NCI-H1930 (cell line): ENCODE measurements at regions not wholly inside any gene's neighbourhood (a gene's known extent, or its start where the extent isn't known, plus 50 kb on each side); places are given as distances from the start of the nearest gene placed in this dataset.
"Not testable (repeated sequence)": the region's sequence is repeated elsewhere in the genome, so short reads cannot be mapped to it uniquely, and the experiment has no call there.

Experiments
- DNase-seq, 2 experiments: peaks; one replicate each; lab custom pipeline; 2025; lab: John Stamatoyannopoulos, UW

DNA sequence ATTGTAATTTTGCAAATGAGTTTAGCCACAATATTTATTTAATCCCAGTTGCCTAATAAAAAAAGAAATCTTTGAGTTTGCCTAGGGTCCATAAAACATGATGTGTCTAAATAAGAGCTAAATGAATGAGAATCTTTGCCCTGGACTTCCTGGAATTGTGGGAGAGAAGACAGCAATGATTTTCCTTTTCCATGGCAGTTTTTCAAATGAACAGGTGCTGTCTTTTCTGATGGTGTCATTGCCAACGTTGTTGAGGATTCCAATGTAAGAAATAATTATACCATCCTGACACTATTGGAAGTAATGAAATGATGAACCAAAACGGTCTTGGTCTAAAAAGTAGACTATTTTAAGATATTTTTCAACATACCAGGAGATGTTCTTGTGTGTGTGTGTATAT is 984.7 kb upstream of the CELF2 start:
- no peak for DNase-seq

DNA sequence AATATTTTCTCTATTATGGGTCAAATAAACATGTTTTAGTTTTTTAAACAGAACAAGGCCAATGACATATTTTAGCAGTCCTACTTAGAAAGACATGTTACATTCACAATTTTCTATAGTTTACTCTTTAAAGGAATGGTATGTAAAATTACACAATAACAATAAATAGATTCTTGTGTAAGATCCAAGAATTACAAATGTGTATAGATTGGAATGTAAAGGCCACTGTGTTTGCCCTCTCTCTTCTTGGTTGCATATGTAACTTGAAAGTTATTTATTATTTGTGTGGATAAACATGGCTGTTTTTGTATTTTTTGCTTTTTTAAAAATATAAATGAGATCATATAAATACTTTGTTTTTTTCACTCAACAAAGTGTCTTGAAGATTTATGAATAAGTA is 979.3 kb upstream of the CELF2 start:
- no peak for DNase-seq

DNA sequence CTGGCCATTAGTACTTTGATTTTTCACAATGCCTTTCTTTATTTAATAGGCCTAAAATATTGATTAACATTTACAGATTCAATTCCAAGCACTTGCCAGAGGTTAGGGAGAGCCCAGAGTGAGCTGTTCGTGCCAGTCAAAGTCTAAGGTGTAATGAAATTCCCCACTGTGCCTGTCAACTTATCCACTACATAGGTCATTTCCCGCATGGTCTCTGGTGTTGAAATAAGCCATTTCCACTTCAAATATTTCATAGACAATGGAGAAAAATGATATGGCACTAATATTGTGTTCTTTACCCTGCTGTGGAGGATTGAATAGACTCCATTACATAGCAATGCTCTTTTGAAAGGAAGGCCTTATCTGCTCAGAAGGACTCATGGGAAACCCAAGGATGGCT is 978.1 kb upstream of the CELF2 start:
- DNase-seq = no peak

DNA sequence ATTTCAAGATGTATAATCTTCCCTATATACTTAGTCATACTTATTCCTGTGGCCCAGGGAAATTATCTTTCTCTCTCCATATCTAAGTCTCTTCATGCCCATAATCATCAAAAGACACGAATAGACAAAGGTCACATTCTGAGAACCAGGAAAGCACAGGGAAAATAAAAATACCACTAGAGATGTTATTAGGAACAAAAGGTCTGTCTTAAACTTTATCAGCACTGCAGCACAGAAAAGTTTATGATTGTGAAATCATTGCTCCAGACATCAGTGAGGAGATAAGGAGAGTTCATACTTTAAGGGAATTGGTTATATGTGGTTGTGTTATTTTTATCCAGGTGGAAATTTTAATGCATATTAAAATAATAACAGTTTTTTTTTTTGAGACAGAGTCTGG is 974.6 kb upstream of the CELF2 start:
- DNase-seq = no peak

DNA sequence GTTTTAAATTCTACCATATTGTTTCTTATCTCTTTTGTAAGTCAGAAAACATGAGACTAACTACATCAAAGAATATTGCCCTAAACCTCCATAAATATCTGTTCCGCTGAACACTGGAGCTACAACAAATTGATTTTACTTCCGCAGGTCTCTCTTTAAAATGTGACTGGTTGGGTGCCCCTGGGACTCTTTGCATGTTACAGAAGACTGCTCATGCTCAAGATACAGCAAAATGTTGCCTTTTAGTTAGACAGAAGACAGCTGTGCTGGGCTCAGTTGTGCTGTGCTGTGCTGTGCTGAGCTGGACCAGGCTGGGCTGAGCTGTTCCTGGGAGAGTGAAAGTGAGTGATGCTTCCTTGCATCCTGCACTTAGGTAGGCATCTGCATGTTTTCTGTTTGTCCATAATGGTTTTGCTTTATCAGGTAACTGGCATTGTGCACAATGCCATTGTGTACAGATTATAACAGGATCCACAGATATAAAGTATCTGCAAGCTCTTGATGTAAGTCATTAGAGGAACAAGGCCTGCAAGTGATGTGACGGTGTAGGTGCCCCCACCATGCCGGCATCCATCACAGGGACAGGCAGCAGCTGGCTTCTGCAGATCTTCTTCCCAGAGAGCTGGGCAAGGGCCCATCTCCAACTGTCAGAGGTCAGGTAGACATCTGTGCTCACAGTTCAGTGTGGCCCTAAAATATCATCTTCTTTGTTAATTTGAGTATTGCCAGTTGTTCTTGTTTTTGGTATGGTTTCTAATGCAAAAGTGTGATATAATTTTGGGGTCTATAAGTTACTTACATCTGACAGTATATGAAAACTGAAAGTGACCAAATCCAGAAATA is 972.5 kb upstream of the CELF2 start:
- DNase-seq = no peak

DNA sequence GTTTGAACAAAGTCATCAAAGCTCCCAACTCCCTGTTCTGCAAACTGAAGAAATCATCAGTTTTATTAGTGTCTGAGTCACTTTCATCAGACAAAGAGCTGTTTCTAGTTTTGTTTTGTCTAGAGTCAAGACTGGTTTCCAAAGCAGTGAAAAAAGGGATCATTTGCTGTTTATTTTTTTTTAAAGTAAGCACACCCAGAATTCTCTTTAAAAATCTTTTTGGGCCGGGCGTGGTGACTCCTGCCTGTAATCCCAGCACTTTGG is 972.0 kb upstream of the CELF2 start:
- DNase-seq = no peak

DNA sequence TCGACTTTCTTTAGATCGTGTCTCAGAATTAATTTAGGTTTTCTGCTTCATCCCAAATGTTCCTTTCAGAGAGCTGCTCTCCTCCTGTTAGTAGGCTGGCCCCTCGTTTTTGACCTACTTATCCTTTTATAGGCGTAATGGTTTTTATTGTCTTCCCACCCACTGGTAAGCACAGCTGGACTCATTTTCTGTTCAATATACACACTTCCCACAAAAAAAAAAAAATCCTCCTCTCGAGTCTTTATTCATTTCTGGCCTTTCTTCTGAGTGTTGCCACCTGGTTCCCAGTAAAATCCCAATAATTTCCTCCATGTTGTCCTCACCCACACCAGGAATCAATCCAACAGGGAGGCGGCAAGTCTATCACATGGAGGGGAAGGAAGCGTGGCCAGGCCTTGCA is 970.2 kb upstream of the CELF2 start:
- no peak for DNase-seq

DNA sequence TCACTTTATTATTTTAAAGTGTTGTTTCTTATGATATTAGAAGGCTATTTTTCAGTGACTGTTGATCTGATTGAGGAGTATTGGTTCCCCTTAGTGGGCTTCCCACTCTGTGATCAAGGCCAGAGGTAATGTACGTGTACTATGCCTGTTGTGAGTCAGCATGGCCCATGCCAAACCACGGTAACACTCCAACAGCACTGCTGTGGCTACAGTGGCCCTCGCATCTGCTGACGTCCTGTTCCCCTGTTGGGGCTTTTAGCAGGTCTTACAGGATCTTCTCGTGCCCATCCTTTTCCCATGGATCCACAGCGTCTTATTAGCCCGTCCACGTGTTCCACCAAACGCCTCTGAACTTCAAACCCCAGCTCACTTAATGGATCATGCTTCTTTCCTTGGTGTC is 964.6 kb upstream of the CELF2 start:
- no peak for DNase-seq

DNA sequence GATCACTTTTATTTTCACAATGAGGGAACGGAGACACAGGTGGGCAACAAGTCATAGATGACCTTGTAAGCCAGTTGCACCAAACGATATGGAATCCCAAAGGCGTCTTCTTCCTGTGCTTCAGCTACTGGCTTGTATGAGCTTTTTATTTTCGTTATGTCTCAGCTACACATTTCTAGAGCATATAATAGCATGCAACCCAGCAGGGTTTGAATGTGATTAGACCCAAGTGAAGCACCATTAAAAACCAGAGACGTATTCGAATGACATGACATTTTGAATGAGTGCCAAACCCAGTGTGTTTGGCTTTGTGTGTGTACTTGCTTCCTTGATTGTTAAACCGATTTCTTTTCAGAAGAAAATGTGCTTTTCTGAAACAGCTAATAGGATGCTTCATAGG is 963.2 kb upstream of the CELF2 start:
- DNase-seq = no peak

DNA sequence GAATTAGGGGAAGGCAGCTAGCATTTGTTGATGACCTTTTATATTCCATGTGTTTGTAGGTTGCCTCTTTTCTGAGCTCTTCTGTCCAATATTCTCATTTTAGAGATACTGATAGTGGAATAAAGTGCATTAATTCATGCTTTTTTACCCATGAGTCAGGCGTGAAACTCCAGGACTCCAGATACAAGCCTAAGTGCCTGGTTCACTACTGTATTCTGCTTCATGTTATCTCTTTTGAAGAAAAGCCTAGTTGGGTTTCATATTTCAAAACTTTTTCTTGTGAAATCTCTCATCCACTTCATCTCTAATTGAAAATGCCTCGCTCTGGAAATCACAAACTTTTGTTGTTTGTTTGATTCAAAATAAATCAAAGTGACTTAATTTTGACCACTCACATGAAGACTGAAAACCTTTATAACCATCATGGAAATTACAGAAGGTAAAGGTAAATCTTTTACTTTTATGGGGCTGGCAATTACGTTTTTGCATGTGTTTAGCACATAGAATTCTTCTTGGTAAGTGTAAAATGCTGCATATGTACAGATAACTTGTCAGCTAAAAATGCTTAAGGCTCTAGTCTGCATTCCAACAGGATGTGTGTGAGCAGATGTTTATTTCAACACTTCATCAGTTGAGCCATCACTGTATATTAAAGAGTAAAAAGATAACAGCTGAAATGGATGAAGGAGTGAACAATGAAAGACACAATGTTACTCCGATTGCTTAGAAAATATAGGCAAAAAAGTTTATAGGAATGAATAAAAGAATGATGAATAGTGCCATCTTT is 961.8 kb upstream of the CELF2 start:
- no peak for DNase-seq

DNA sequence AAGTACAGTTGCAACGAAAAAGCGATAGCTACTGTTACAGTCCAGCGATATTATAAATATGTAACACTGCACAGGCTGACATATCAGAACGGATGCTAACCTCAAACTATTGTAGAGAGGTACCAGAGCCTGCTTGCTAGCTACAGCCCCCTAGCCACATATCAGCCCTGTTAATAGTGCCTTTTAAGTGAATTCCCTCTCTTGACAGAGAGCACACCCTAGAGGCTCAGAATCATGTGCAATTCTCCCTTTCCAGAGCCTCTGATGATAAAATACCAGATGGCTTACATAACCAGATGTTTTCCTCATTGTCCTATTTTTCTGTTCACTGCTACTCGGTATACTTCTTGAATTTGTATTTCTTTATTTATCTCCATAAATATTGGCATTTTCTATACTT is 960.7 kb upstream of the CELF2 start:
- DNase-seq = no peak

DNA sequence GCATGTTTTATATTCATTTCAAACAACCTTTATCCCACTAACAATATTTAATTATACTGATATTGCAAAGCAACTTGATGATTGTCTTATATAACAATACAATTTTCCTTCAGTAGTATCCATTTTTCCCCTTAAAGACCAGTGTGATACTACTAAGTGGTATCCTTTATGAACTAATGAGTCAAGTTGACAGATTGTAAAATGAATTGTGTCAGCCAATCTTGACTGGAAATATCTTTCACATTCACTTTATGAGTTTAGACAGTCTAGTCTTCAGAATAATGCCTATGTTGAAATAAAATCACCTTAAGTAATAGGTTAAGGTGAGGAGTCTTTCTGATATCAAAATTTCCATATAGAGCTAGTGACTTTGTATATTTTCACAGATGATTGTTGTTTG is 950.0 kb upstream of the CELF2 start:
- no peak for DNase-seq

DNA sequence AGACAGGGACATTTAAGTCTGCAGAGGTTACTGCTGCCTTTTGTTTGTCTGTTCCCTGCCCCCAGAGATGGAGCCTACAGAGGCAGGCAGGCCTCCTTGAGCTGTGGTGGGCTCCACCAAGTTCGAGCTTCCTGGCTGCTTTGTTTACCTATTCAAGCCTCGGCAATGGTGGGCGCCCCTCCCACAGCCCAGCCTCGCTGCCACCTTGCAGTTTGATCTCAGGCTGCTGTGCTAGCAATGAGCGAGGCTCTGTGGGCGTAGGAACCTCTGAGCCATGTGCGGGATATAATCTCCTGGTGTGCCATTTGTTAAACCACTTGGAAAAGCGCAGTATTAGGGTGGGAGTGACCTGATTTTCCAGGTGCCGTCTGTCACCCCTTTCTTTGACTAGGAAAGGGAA is 942.8 kb upstream of the CELF2 start:
- DNase-seq = not testable (repeated sequence)

DNA sequence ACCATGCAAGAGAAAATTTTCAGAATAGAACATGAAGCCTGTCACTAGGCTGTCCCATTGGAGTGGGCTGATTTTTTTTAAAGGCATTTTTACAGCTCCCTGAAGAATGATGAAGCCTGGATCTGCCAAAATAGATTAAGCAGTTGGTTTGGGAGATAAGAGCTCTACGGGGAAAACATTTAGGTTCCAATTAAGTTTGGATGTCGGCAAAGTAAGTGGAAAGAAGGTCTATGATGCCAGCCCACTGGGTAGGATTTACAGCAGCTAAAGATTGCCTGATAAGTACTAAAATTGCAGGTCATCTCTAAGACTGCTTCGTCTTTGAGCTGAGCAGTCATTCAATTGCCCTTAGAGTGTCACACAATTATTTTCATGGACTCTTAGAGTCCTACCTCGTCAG is 939.2 kb upstream of the CELF2 start:
- DNase-seq = no peak

DNA sequence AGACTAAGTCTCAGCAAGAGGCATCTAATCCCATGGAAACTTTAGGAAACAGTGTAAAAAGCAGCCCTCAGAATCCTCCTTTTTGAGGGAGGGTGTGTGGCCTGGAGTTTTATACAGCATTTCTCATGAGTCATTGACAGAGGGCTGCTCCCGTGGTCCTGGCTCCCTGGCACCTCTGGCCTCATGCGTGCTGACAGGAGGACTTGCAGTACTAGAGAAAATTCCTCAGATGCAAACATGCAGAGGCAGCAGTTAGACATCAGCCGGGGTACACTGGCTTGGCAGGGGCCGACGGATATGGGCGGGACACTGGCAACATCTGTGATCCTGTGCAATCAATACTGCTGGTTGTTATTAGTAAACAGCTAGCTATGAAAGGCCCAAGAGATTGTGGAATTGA is 925.1 kb upstream of the CELF2 start:
- no peak for DNase-seq

DNA sequence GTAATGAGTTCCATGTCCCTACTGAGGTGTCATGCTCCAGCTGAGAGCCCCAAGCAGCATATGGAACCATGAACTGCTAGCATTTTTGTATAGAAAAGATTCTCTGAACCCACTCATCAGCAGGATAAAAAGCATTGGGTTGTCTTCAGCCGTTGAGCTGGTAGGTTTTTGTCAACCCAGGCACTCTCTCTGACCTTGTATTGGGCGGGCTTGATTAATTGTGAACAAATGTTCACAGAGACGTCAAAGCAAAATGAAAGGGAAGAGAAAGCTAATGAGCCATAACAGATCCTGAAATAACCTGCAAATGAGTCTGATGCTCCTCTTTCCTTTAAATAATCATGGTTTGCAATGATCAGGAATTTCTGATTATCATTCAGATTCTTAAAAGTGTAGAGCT is 924.7 kb upstream of the CELF2 start:
- no peak for DNase-seq

DNA sequence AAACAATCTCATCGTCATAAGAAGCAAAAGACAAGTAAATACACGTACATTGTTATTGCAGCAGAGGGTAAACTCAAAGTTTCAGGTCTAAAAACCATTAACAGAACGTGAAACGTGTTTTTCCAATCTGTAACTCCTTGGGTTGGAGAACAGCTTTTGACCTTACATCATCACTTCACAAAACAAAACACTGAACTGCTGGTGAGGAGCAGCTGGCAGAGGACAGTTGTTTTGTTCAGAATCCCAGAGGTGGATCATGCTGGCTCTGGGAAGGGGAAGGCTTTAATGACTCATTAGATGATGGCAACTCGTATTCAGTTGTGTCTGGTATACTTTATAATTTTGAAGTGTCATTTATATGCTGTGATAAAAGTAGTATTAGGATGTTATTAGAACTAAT is 923.0 kb upstream of the CELF2 start:
- no peak for DNase-seq

DNA sequence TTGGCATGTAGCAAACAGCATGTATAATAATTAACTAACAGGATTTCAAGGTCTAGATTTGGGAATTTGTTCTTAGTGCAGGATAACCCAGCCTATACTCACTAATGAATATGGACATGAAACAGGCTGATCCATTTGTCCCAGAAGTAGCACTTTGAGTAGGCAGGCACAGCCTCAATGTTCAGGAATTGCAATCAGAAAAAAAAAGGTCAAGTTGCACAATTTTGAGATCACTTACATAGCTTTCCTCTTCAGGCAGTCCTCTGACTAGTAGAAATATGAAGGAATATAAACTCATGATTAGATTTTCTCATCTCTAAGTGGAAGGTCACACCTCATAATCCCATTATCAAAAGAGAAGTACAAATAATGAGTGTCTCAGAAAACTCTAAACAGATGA is 921.4 kb upstream of the CELF2 start:
- no peak for DNase-seq

DNA sequence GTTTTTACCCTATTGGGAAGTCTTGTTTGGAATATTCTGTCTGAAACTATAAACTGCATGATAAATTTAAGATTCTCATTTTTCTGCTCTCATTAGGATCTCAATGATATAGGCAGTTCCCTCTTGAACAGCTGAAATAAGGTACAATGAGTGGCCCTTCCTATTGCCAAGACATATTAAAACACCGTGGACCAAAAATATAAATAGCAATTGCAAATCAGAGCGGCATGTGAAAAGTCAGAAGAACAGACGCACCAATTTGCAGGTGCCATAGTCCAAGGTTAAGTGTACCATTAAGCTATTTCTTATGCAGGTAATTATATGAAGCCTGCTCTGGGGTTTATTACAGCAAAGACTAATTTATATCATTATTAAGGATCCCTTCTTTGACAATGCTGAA is 920.8 kb upstream of the CELF2 start:
- no peak for DNase-seq

DNA sequence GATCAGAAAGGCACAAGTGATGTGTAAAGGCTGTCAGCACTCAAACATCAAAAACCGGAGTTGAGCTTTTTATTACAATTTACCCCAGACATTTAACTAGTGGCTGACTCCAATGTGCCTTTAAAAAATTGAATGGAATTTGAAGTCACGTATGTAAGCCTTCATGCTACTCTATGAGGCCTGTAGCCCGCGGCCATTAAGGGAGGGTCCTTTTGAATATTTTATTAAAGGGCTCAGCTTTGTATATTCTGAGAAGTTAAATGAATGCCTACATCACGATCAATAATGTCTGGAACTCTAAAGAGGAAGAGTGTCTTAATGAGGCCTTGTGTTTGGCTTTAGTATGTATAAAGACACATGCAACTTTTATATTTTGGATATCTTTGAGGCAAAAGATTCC is 916.6 kb upstream of the CELF2 start:
- DNase-seq = no peak

DNA sequence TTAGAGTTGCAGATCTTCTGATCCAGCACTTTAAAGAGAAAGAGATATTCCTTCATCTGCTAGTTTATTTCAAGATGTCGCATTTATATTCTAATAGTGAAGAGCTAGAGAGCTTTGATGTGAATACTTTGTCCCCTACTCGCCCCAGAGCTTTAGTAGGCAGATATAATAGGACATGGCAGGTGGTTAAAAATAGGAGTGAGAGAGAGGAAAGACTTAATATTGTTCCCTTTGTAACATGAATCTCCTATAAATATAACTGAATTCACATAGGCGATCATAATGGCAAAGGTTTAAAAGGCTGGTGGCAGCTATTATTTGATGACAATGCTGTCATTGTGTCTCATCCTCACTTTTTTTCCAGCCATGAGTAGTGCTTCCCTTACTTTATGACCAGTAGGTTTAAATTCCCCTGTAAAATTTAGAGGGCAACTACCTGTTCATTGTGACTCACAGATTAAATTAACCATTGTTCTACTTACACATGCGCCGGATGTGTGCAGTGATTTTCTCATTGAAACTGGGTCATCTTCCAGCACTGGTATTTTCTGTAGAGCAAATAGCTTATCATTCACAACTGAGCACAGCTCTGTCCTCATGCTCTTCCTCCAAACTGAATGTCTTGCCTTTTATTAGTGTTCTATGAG is 906.7 kb upstream of the CELF2 start:
- no peak for DNase-seq

DNA sequence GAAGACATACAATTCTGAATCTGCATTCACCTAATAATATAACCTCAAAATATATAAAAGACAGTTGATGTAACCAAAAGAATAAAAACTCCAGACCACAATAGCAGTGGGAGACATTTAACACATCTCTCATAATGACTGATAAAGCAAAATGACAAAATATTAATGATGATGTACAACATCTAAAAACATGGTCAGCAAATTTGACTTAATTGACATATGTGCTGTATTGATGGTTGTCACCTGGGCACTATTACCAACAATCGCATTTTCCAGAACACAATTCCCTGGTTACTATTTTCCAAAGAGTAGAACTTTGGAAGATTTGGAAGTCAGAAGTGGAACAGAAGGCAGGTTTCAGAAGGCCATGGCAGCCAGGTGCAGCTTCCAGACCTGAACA is 899.5 kb upstream of the CELF2 start:
- DNase-seq = no peak

DNA sequence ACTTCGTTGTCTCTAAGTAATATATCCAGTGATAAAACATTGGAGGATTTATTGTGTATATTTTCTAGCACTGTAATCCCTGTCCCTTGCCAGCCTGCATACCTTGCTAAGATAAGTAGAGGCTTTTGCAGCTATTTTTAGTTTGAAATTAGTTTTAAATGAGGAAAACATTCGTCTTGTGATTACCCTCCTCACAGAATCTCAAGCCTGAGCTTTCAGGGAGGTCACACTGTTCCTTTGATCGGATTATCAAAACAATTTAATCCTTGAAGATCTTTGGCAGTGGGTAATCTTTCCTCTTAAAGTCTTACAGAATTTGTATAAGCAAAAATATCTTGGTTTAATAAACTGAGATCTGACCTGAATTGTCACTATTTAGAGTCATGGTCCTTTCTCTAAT is 897.0 kb upstream of the CELF2 start:
- no peak for DNase-seq
